Stimulated activated CD8-positive, alpha-beta memory T cell treated with anti-CD3 and anti-CD28 coated beads, Interleukin-15, amount 100 ng/mL, for 24 hours (primary cell): ENCODE measurements at regions not wholly inside any gene's neighbourhood (a gene's known extent, or its start where the extent isn't known, plus 50 kb on each side); places are given as distances from the start of the nearest gene placed in this dataset.
"Not testable (repeated sequence)": the region's sequence is repeated elsewhere in the genome, so short reads cannot be mapped to it uniquely, and the experiment has no call there.

ENCODE experiments used
- DNase-seq: peaks from one replicate; pipeline ENCODE4 v3.0.0-alpha.2; 2020; ENCODE audit warnings: low read depth

GRCh38 chr2:16368951-16369350 lies 296.7 kb downstream of the CYRIA start:
- no peak for DNase-seq

GRCh38 chr2:16368328-16368727 lies 297.3 kb downstream of the CYRIA start:
- DNase-seq: no peak

- DNase-seq: no peak
Observed at GRCh38 chr2:16365366-16365765, 300.3 kb downstream of the CYRIA start.

GRCh38 chr2:16363581-16363980 lies 302.1 kb downstream of the CYRIA start:
- DNase-seq: no peak

GRCh38 chr2:16362611-16363010 lies 303.0 kb downstream of the CYRIA start:
- DNase-seq: no peak

GRCh38 chr2:16361261-16361995 lies 304.2 kb downstream of the CYRIA start:
- DNase-seq: no peak

GRCh38 chr2:16359961-16360360 lies 305.7 kb downstream of the CYRIA start:
- DNase-seq: no peak

GRCh38 chr2:16357188-16357587 lies 308.4 kb downstream of the CYRIA start:
- no peak for DNase-seq

GRCh38 chr2:16351541-16351940 lies 314.1 kb downstream of the CYRIA start:
- no peak for DNase-seq

GRCh38 chr2:16351137-16351536 lies 314.5 kb downstream of the CYRIA start:
- no peak for DNase-seq

GRCh38 chr2:16350211-16350610 lies 315.4 kb downstream of the CYRIA start:
- DNase-seq: no peak

- no peak for DNase-seq
Observed at GRCh38 chr2:16349811-16350210, 315.8 kb downstream of the CYRIA start.

GRCh38 chr2:16348821-16349515 lies 316.7 kb downstream of the CYRIA start:
- no peak for DNase-seq

- DNase-seq: no peak
Observed at GRCh38 chr2:16346671-16347070, 319.0 kb downstream of the CYRIA start.

- DNase-seq: not testable (repeated sequence)
Observed at GRCh38 chr2:16345231-16345630, 320.4 kb downstream of the CYRIA start.

GRCh38 chr2:16339206-16339605 lies 326.4 kb downstream of the CYRIA start:
- DNase-seq: no peak

- no peak for DNase-seq
Observed at GRCh38 chr2:16338026-16338425, 327.6 kb downstream of the CYRIA start.

GRCh38 chr2:16336916-16337315 lies 328.7 kb downstream of the CYRIA start:
- DNase-seq: no peak

GRCh38 chr2:16336491-16336890 lies 329.1 kb downstream of the CYRIA start:
- DNase-seq: no peak

GRCh38 chr2:16335947-16336346 lies 329.7 kb downstream of the CYRIA start:
- DNase-seq: no peak

GRCh38 chr2:16335604-16335930 lies 330.1 kb downstream of the CYRIA start:
- DNase-seq: no peak

GRCh38 chr2:16334886-16335603 lies 330.6 kb downstream of the CYRIA start:
- DNase-seq: no peak

GRCh38 chr2:16334366-16334765 lies 331.3 kb downstream of the CYRIA start:
- DNase-seq: no peak
